NCI-H187 treated with DMSO at 0.1 percent for 48 hours (cell line): ENCODE measurements at regions not wholly inside any gene's neighbourhood (a gene's known extent, or its start where the extent isn't known, plus 50 kb on each side); places are given as distances from the start of the nearest gene placed in this dataset.

Experiments used
- DNase-seq: peaks from one replicate; lab custom pipeline; 2025; lab: John Stamatoyannopoulos, UW

- no peak for DNase-seq
Measured at GRCh38 chr12:112559784-112560183, 141.0 kb downstream of the PTPN11 start.

- DNase-seq = no peak
Measured at GRCh38 chr12:112564160-112564784, 145.5 kb downstream of the PTPN11 start.

DNA sequence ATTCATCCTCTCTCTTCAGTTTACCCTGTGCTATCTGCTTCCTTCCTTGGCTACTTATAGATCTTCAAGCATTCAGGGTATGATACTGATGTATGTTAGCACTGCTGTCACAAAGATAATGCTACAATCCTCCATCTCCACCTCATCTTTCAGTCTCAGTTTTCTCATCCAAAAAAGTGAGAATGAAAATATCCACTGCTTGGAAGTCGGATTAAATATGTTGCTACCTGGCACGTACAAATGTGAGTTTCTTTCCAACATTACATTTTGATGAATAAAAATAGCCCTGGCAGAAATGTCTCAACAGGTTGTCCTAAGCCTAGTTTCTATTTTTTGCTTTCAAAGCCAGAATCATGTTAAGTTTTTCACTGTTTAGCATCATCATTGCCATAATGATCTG, 149.9 kb downstream of the PTPN11 start:
- DNase-seq = no peak

- DNase-seq = no peak
Measured at GRCh38 chr12:112570096-112570495, 151.3 kb downstream of the PTPN11 start.

GRCh38 chr12:112573141-112573540, 154.4 kb downstream of the PTPN11 start:
- no peak for DNase-seq

- DNase-seq = no peak
Measured at GRCh38 chr12:112574896-112575558, 156.3 kb downstream of the PTPN11 start.

DNA sequence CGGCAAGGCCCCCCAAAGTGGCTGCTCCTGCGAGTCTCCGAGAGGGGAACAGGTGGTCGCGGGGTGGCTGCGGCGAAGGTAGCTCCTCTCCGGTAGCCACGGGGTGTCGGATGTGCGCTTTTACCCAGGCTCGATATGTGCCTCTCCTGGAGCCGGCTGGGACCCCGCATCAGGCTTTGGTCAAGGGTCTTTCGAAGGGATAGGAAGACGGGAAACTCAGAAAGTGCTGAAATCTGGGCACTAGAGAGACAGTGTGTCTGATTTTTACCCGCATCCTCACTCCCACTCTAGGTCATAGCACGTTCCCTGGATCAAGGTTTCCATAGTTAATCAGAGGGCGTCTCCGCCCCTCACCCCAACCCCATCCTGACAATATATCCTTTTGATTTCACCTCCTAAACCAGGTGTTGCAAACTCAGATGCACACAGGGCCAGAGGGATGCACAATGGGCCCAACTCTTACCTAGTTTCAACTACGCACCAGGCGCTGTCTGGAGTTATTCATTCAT, 156.9 kb downstream of the PTPN11 start:
- no peak for DNase-seq

DNA sequence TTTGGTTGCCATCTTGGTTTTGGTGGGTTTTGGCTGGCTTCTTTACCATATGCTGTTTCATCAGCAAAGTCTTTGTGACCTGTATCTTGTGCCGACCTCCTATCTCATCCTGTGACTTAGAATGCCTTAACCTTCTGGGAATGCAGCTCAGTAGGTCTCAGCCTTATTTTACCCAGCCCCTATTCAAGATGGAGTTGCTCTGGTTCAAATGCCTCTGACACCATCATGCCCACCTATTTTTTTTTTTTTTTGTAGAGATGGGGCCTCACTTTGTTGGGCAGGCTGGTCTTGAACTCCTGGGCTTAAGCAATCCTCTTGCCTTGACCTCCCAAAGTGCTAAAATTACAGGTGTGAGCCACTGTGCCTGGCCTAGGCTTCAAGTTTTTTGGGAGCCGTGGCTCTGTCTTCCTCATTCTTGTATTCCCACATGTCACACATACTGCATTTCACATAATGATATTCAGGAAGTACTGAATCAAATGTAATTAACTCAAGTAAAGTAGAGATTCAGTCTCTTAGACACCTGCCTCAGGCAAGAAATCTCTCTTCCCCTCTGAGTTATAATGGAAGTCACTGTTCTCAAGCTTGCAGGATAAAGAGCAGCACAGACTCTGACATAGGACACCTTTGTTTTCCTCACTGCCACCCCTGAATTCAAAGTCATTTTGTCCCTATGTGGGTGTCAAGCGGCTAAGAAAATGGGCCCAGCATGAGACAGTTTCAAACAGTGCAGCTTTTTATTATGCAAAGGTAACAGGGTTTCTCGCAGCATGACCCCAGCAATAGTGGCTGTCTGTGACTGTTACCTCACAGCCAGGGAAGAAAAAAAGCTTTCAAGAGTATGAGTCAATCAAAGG, 159.0 kb downstream of the PTPN11 start:
- no peak for DNase-seq

DNA sequence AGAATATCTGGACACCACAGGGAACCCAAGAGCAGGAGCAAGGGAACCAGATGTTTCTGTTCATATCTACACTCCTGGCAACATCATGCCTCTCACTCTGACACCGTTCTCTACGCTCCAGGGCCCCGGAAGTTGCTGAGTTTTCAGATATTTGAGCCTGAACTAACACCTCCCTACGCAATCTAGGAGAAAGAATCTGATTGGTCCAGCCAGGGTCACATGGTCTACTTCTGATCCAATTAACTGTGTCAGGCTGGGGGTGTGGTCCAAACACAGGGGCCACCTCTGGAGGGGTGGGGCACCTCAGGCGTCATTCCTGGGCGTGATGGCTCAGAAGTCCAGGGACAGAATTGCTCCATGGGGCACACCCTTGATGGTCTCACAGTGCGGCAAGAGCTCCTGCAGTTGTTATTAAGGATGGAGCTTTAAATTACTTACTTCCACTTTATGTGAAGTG, 165.5 kb downstream of the PTPN11 start:
- no peak for DNase-seq

DNA sequence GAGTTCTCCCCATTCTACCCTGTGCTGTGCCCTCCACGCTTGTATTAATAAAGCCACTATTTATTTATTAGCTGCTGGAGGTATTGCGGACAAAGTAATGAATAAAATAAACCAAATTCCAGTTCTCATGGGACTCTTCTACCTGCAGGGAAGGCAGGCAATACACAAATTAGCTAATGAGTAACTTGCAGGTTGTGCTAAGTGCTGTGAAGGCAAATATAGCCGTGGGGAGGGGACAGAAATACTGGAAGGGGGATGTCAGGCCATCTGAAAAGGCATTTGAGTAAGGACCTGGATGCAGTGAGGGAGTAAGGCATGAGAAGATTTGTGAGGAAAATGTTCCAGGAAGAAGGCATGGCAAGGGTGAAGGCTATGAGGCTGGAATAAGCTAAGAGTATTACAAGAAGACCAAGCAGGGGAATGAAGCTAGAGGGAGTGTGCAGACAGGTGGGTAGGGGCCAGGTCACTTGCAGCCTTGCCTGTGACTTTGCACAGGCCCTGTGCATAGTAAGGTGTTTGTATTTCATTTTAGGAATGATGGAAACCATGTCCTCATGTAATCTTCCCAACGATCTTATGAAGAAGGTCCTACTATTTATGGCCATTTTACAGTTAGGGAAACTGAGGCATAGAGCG, 167.5 kb downstream of the PTPN11 start:
- DNase-seq = no peak

- DNase-seq = no peak
Measured at GRCh38 chr12:112589275-112589674, 170.5 kb downstream of the PTPN11 start.

GRCh38 chr12:112590281-112590680, 171.5 kb downstream of the PTPN11 start:
- DNase-seq = no peak

DNA sequence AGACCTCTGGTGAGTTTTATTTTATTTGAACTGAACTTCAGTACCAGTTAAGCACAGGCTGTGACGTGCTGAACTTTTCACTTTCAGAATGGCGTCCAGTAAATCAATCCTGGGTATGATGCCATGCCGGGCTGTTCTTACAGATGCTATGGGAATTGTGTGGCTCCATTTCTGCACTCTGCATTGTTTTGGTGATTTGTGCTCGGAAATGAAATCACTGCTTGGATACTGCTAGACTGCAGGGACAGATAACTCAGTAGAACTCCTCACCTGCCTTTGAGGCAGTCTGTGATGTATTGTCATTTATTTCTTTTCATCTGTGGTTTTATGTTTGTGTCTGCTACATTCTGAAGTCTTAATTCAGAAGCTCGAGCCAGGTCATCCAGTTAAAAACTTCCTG, 172.7 kb downstream of the PTPN11 start:
- DNase-seq = no peak

- DNase-seq = no peak
Measured at GRCh38 chr12:112595410-112595809, 176.7 kb downstream of the PTPN11 start.

- no peak for DNase-seq
Measured at GRCh38 chr12:112597986-112598385, 179.2 kb downstream of the PTPN11 start.

DNA sequence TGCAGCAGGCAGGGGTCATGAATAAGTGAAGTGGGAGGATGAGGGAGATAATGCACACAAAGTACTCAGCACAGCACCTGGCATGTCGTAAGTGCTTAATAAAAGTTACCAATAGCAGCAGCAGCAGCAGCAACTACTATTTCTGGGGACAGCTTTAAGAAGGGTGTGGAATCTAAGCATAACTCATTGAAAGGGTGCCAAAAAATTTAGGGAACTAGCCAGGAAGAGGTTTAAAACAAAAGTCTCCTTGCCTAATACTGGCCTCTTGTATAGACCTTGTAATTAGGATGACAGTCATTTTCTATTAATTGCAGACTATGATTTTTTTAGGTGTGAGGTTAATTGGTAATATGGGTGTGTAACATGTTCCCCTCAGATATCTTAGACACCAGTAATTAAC, 179.9 kb downstream of the PTPN11 start:
- no peak for DNase-seq

DNA sequence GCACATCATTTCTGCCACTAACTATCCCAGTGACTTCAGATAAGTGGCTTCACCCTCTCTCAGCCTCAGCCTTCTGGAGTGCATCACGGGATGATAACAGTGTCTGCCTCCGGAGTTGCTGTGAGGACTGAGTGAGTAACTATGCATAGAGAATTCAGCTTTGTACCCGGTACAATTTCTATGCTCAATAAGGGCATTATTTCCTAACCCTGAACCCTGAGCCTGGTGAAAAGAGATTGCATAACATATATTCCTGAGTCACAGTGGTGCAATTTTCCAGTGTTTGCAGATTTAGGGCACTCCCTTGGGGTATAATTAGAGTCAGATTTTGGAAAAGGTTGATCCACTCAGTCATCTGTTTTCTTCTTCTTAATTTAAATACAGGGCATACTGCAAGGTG, 181.1 kb downstream of the PTPN11 start:
- no peak for DNase-seq

GRCh38 chr12:112602150-112602549, 183.4 kb downstream of the PTPN11 start:
- DNase-seq = no peak

GRCh38 chr12:112606611-112607365, 184.8 kb upstream of the RPH3A start:
- no peak for DNase-seq

DNA sequence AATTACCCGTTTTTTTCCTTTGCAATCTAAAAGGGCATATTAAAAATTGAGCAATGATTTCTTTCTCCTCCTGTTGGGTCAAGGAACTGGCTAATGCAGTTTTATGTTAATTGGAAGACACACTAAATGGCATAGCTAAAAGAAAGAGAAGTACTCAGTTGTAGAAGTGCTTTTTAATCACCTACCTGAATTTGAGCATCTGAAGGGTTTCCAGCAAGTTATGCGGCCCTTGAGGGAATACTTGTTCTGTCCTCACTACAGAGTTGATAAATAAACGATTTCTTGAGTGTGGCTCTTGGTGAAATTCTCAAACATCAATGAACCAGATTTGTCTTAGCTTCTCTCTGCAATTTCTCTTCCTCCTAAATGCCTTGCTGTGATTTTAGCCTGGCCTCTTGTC, 184.1 kb upstream of the RPH3A start:
- no peak for DNase-seq

DNA sequence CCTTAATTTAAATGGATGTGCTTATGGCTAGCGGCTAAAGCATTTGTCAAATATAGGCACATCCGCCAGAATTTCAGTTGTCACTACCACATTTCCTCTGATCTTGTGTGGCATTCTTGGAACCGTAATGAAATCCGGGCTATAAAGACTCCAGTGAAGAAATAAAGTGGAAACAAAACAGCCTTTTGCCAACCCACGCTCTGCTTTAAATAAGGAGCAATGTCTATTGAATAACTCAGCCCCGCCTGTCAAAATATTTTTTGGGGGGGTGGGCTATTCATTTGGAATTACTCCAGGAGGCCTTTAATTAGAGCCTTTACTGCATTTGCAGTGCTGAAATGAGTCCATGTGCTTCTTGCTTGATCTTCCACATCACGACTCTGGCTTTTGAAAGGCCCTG, 179.6 kb upstream of the RPH3A start:
- no peak for DNase-seq

- DNase-seq = no peak
Measured at GRCh38 chr12:112615196-112615595, 176.4 kb upstream of the RPH3A start.
